MCF 10A (cell line): ENCODE measurements at regions not wholly inside any gene's neighbourhood (a gene's known extent, or its start where the extent isn't known, plus 50 kb on each side); places are given as distances from the start of the nearest gene placed in this dataset.

ENCODE experiments used
- BruUV-seq: library from RNA; stranded (reverse); fragments of 400-500 nt; replicated peaks from 2 replicates; lab custom pipeline; 2021; lab: Mats Ljungman, UMichigan
- CTCF ChIA-PET: fragments of 300-600 bp; sonication (Branson Sonifier 250); formaldehyde crosslinking; extraction: SDS; loops from one replicate; lab custom pipeline; 2021; ENCODE audit warnings: antibody characterized with exemption, inconsistent platforms; lab: Yijun Ruan, JAX
- POLR2A ChIA-PET: fragments of 300-600, 350-650 bp; sonication (Branson Sonifier 250); formaldehyde crosslinking; extraction: SDS; loops from one replicate; lab custom pipeline; 2020; ENCODE audit warnings: antibody characterized with exemption, inconsistent platforms; lab: Yijun Ruan, JAX
- DNase-seq: peaks from one replicate; pipeline ENCODE4 v3.0.0-alpha.2; 2018; ENCODE audit not compliant: unreplicated experiment
- H3K27ac Mint-ChIP-seq: one replicate; pipeline ENCODE4 v1.8.0; 2022; ENCODE audit warnings: mild to moderate bottlenecking, low read depth, mixed read lengths; ENCODE audit not compliant: unreplicated experiment
- H3K27me3 Mint-ChIP-seq: one replicate; pipeline ENCODE4 v1.8.0; 2022; ENCODE audit warnings: mixed read lengths; ENCODE audit not compliant: insufficient read depth, unreplicated experiment
- H3K36me3 Mint-ChIP-seq: one replicate; pipeline ENCODE4 v1.8.0; 2022; ENCODE audit warnings: mild to moderate bottlenecking, moderate library complexity, mixed read lengths; ENCODE audit not compliant: insufficient read depth, unreplicated experiment
- H3K4me1 Mint-ChIP-seq: one replicate; pipeline ENCODE4 v1.8.0; 2022; ENCODE audit warnings: mixed read lengths; ENCODE audit not compliant: insufficient read depth, unreplicated experiment
- H3K4me3 Mint-ChIP-seq: one replicate; pipeline ENCODE4 v1.8.0; 2022; ENCODE audit warnings: mild to moderate bottlenecking, moderate library complexity, mixed read lengths; ENCODE audit not compliant: unreplicated experiment
- H3K9me3 Mint-ChIP-seq: one replicate; pipeline ENCODE4 v1.8.0; 2022; ENCODE audit warnings: mixed read lengths; ENCODE audit not compliant: unreplicated experiment
- CTCF ChIP-seq: fragments of 200-600 bp; IDR thresholded peaks from one replicate; pipeline ENCODE4 v1.8.0; 2022; ENCODE audit warnings: antibody characterized with exemption, mild to moderate bottlenecking; ENCODE audit not compliant: unreplicated experiment
- intact Hi-C: fragments of 100-400 bp; cut with micrococcal nuclease; formaldehyde crosslinking; loops from 2 replicates; pipeline ENCODE4 v1.14.1; 2022

DNA sequence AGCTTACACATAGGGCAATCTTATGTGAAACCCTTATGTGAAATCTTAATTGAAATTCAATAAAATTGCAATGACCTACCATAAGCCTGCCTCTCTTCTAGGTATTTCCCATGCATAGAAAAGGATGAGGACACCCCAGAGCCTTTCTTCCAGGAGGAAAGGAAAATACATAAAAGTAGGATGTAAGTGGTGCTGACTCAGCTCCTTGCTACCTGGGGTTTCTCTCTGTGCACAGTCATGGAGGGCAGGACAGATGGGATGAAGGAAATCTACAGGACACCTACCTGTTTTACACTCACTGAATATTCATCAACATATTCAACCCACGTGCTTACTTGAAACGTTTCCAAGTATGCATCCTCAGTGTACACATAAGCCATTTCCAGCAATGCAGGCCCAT, 1299.2 kb upstream of the SLC10A2 start:
- H3K36me3 Mint-ChIP-seq, result no peaks in the 10 kb centered on the region
- H3K4me1 Mint-ChIP-seq, result no peaks in the 10 kb centered on the region
- TF ChIP-seq CTCF, result no peak
- CTCF ChIA-PET, result no interaction called here
- DNase-seq, result no peak
- POLR2A ChIA-PET, result no interaction called here
- H3K9me3 Mint-ChIP-seq, result no peaks in the 10 kb centered on the region
- H3K4me3 Mint-ChIP-seq, result no peak overlapping the region
- intact Hi-C loops, result no loop called here
- H3K27ac Mint-ChIP-seq, result no peak overlapping the region
- H3K27me3 Mint-ChIP-seq, result no peaks in the 10 kb centered on the region
- no TSS peak for BruUV-seq

DNA sequence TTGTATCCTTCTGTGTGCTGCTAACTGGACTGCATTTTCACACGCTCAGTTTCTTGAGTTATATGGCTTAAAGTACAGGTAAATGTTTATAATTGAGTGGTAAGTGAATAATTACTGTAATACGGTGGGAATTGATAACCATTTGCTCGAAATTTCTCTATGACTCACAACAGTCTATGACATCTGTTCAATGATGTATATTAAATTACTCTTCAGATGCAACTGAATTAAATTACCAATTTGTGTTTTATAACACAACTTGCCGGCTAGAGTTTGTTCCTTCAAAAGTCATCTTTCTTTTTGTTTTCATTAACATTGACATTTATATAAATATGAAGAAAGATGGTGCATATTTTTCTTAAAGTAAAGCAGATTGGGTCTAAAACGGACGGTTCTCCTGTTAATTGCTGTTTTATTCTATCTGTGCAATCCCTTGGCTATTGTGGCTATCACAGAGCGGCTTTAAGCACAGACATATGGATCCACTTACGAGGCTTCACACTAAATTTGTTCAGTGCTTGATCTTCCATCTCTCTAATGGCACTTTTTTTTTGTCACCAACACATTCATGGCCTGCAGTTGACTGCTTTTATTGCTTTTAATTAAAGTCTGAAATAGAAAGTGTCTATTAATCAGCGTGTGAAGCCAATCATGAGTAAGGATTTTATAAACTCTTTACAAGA, 1291.6 kb upstream of the SLC10A2 start:
- TF ChIP-seq CTCF, result no peak
- H3K4me3 Mint-ChIP-seq, result no peak overlapping the region
- H3K4me1 Mint-ChIP-seq, result no peaks in the 10 kb centered on the region
- no peaks in the 10 kb centered on the region for H3K27me3 Mint-ChIP-seq
- ChIA-PET CTCF (no interaction called here), POLR2A (no interaction called here)
- DNase-seq, result no peak
- H3K27ac Mint-ChIP-seq, result no peak overlapping the region
- intact Hi-C loops, result no loop called here
- H3K9me3 Mint-ChIP-seq, result no peaks in the 10 kb centered on the region
- no TSS peak for BruUV-seq
- no peaks in the 10 kb centered on the region for H3K36me3 Mint-ChIP-seq

- no peak for DNase-seq
- no peaks in the 10 kb centered on the region for H3K36me3 Mint-ChIP-seq
- H3K27ac Mint-ChIP-seq, result no peak overlapping the region
- no peaks in the 10 kb centered on the region for H3K9me3 Mint-ChIP-seq
- POLR2A ChIA-PET, result no interaction called here
- CTCF ChIA-PET, result interaction anchor here (0.7 kb wide), 1 partner anchor 1191 kb away, joined by 3 read pairs; no protein-coding TSS in a partner anchor
- no TSS peak for BruUV-seq
- intact Hi-C loops, result no loop called here
- no peak overlapping the region for H3K4me3 Mint-ChIP-seq
- H3K4me1 Mint-ChIP-seq, result no peaks in the 10 kb centered on the region
- no peaks in the 10 kb centered on the region for H3K27me3 Mint-ChIP-seq
- TF ChIP-seq CTCF, result no peak
Measured at GRCh38 chr13:104357174-104357573, 1291.0 kb upstream of the SLC10A2 start.

DNA sequence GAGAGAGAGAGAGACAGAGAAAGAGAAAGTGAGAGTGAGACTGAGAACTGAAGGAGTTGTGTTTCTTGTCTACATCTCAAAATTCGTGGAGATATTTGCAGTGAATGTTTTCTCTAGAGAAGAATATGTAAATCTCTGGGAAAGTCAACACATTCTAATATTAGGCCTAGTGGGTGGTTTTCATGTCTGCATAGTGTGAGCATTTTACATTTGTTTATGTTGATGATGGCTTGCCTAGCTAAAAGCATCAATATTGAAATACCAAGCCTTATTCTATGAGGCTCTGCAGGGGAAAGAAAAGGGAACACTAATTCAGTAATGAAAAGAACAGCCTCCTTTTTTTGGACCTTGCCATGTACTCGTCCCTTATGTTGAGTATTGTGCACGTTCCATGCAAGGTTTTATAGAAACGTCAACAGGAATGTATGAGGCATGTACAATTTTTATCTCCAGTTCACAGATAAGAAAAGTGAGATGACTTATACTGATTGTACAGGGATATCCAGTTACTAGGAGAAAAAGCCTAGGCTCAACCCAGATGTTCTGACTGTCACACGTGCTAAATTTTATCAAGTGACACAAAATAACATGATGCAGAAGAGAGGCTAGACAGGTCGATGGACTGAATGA, 1288.9 kb upstream of the SLC10A2 start:
- no peak overlapping the region for H3K4me3 Mint-ChIP-seq
- no peaks in the 10 kb centered on the region for H3K36me3 Mint-ChIP-seq
- CTCF ChIA-PET, result no interaction called here
- peaks cover 5% of the 10 kb centered on the region for H3K9me3 Mint-ChIP-seq
- POLR2A ChIA-PET, result no interaction called here
- H3K27me3 Mint-ChIP-seq, result no peaks in the 10 kb centered on the region
- H3K4me1 Mint-ChIP-seq, result no peaks in the 10 kb centered on the region
- no peak for DNase-seq
- no TSS peak for BruUV-seq
- intact Hi-C loops, result no loop called here
- no peak overlapping the region for H3K27ac Mint-ChIP-seq
- no peak for TF ChIP-seq CTCF
